HL-60 (cell line): ENCODE measurements at regions not wholly inside any gene's neighbourhood (a gene's known extent, or its start where the extent isn't known, plus 50 kb on each side); places are given as distances from the start of the nearest gene placed in this dataset.

Experiments
- CTCF ChIP-seq: IDR thresholded peaks from one replicate; pipeline ENCODE4 v1.5.1; 2011; ENCODE audit warnings: low read length, control low read depth, inconsistent platforms; ENCODE audit not compliant: insufficient read depth
- POLR2AphosphoS5 ChIP-seq: IDR thresholded peaks from 2 replicates; pipeline ENCODE4 v1.6.1; 2012; ENCODE audit warnings: low read depth

- TF ChIP-seq CTCF (no peak), POLR2AphosphoS5 (no peak)
These were observed 145.0 kb upstream of the MITF start for GRCh38 chr3:69594286-69594685.
